HUES6 (cell line): ENCODE measurements at regions not wholly inside any gene's neighbourhood (a gene's known extent, or its start where the extent isn't known, plus 50 kb on each side); places are given as distances from the start of the nearest gene placed in this dataset.

Experiments
- H3K27ac ChIP-seq: 2 replicates; pipeline ENCODE4 v1.7.0; 2013; ENCODE audit warnings: low read depth, mild to moderate bottlenecking, low read length, inconsistent platforms
- H3K27me3 ChIP-seq: 2 replicates; pipeline ENCODE4 v1.6.1; 2013; ENCODE audit warnings: low read length; ENCODE audit not compliant: control insufficient read depth, insufficient read depth
- H3K36me3 ChIP-seq: 2 replicates; pipeline ENCODE4 v1.6.1; 2013; ENCODE audit warnings: low read length; ENCODE audit not compliant: control insufficient read depth, insufficient read depth
- H3K4me1 ChIP-seq: 2 replicates; pipeline ENCODE4 v1.6.1; 2013; ENCODE audit warnings: low read length; ENCODE audit not compliant: control insufficient read depth, insufficient read depth
- H3K4me3 ChIP-seq: 2 replicates; pipeline ENCODE4 v1.5.1; 2013; ENCODE audit warnings: low read depth, low read length
- H3K9ac ChIP-seq: one replicate; pipeline ENCODE4 v1.6.1; 2013; ENCODE audit warnings: mild to moderate bottlenecking, low read length
- H3K9me3 ChIP-seq: 2 replicates; pipeline ENCODE4 v1.6.1; 2013; ENCODE audit warnings: low read depth, low read length; ENCODE audit not compliant: control insufficient read depth, insufficient read depth

GRCh38 chr22:26845021-26845743 is 187.8 kb downstream of the MIAT start:
- no peaks in the 10 kb centered on the region for H3K36me3 ChIP-seq
- H3K4me1 ChIP-seq: no peaks in the 10 kb centered on the region
- H3K27ac ChIP-seq: no peak overlapping the region
- H3K9me3 ChIP-seq: no peaks in the 10 kb centered on the region
- no peak overlapping the region for H3K9ac ChIP-seq
- H3K27me3 ChIP-seq: peaks cover 9% of the 10 kb centered on the region; the same call in 1 of the 2 replicates
- H3K4me3 ChIP-seq: no peak overlapping the region

GRCh38 chr22:26846076-26846475 is 188.7 kb downstream of the MIAT start:
- no peak overlapping the region for H3K4me3 ChIP-seq
- H3K27ac ChIP-seq: no peak overlapping the region
- no peaks in the 10 kb centered on the region for H3K9me3 ChIP-seq
- H3K27me3 ChIP-seq: peaks cover 13% of the 10 kb centered on the region; the same call in 1 of the 2 replicates
- no peaks in the 10 kb centered on the region for H3K4me1 ChIP-seq
- no peak overlapping the region for H3K9ac ChIP-seq
- H3K36me3 ChIP-seq: no peaks in the 10 kb centered on the region

- H3K4me3 ChIP-seq: no peak overlapping the region
- H3K27me3 ChIP-seq: peaks cover 15% of the 10 kb centered on the region; the same call in 1 of the 2 replicates
- no peak overlapping the region for H3K9ac ChIP-seq
- H3K27ac ChIP-seq: no peak overlapping the region
- H3K36me3 ChIP-seq: no peaks in the 10 kb centered on the region
- H3K4me1 ChIP-seq: no peaks in the 10 kb centered on the region
- H3K9me3 ChIP-seq: no peaks in the 10 kb centered on the region
Observed at GRCh38 chr22:26846645-26847044, 189.3 kb downstream of the MIAT start.

GRCh38 chr22:26847046-26847445 is 189.7 kb downstream of the MIAT start:
- Histone ChIP-seq H3K9ac (no peak overlapping the region), H3K4me1 (no peaks in the 10 kb centered on the region), H3K27ac (no peak overlapping the region), H3K36me3 (no peaks in the 10 kb centered on the region), H3K4me3 (no peak overlapping the region), H3K9me3 (no peaks in the 10 kb centered on the region), H3K27me3 (peaks cover 15% of the 10 kb centered on the region; the same call in 1 of the 2 replicates)

- Histone ChIP-seq H3K4me1 (no peaks in the 10 kb centered on the region; the same call in 1 of the 2 replicates), H3K27me3 (peaks cover 15% of the 10 kb centered on the region; the same call in 1 of the 2 replicates), H3K4me3 (no peak overlapping the region), H3K36me3 (no peaks in the 10 kb centered on the region), H3K9me3 (no peaks in the 10 kb centered on the region), H3K9ac (no peak overlapping the region), H3K27ac (no peak overlapping the region)
Observed at GRCh38 chr22:26847816-26848215, 190.4 kb downstream of the MIAT start.

GRCh38 chr22:26848244-26848920 is 191.0 kb downstream of the MIAT start:
- no peak overlapping the region for H3K27ac ChIP-seq
- no peak overlapping the region for H3K4me3 ChIP-seq
- H3K9me3 ChIP-seq: no peaks in the 10 kb centered on the region
- H3K9ac ChIP-seq: no peak overlapping the region
- H3K36me3 ChIP-seq: no peaks in the 10 kb centered on the region
- H3K27me3 ChIP-seq: peaks cover 14% of the 10 kb centered on the region; the same call in 1 of the 2 replicates
- no peaks in the 10 kb centered on the region; the same call in 1 of the 2 replicates for H3K4me1 ChIP-seq

- H3K9ac ChIP-seq: no peak overlapping the region
- no peak overlapping the region for H3K4me3 ChIP-seq
- no peaks in the 10 kb centered on the region for H3K36me3 ChIP-seq
- no peaks in the 10 kb centered on the region; the same call in 1 of the 2 replicates for H3K4me1 ChIP-seq
- no peak overlapping the region for H3K27ac ChIP-seq
- H3K27me3 ChIP-seq: peaks cover 10% of the 10 kb centered on the region; the same call in 1 of the 2 replicates
- no peaks in the 10 kb centered on the region for H3K9me3 ChIP-seq
Observed at GRCh38 chr22:26849575-26849974, 192.2 kb downstream of the MIAT start.

GRCh38 chr22:26851125-26851524 is 193.7 kb downstream of the MIAT start:
- Histone ChIP-seq H3K27ac (no peak overlapping the region), H3K9ac (no peak overlapping the region), H3K9me3 (no peaks in the 10 kb centered on the region), H3K4me3 (no peak overlapping the region), H3K36me3 (no peaks in the 10 kb centered on the region), H3K27me3 (peaks cover 10% of the 10 kb centered on the region; the same call in 1 of the 2 replicates), H3K4me1 (no peaks in the 10 kb centered on the region; the same call in 1 of the 2 replicates)

GRCh38 chr22:26852176-26852575 is 194.8 kb downstream of the MIAT start:
- H3K27ac ChIP-seq: no peak overlapping the region
- H3K9ac ChIP-seq: no peak overlapping the region
- no peaks in the 10 kb centered on the region; the same call in 1 of the 2 replicates for H3K4me1 ChIP-seq
- H3K9me3 ChIP-seq: no peaks in the 10 kb centered on the region
- H3K36me3 ChIP-seq: no peaks in the 10 kb centered on the region
- peaks cover 10% of the 10 kb centered on the region; the same call in 1 of the 2 replicates for H3K27me3 ChIP-seq
- no peak overlapping the region for H3K4me3 ChIP-seq

- Histone ChIP-seq H3K4me1 (no peaks in the 10 kb centered on the region; the same call in 1 of the 2 replicates), H3K9ac (no peak overlapping the region), H3K27me3 (peaks cover 13% of the 10 kb centered on the region; the same call in 1 of the 2 replicates), H3K4me3 (no peak overlapping the region), H3K9me3 (no peaks in the 10 kb centered on the region), H3K36me3 (no peaks in the 10 kb centered on the region), H3K27ac (no peak overlapping the region)
Observed at GRCh38 chr22:26853071-26853470, 195.7 kb downstream of the MIAT start.

- Histone ChIP-seq H3K27me3 (peaks cover 13% of the 10 kb centered on the region; the same call in 1 of the 2 replicates), H3K9me3 (no peaks in the 10 kb centered on the region), H3K27ac (no peak overlapping the region)
Observed at GRCh38 chr22:26853495-26853894, 196.1 kb downstream of the MIAT start.

More at GRCh38 chr22:26853495-26853894, 196.1 kb downstream of the MIAT start:
- Histone ChIP-seq H3K4me3 (no peak overlapping the region), H3K9ac (no peak overlapping the region), H3K36me3 (no peaks in the 10 kb centered on the region), H3K4me1 (no peaks in the 10 kb centered on the region; the same call in 1 of the 2 replicates)
